Superior temporal gyrus (tissue), 1 donor: ENCODE measurements at regions not wholly inside any gene's neighbourhood (a gene's known extent, or its start where the extent isn't known, plus 50 kb on each side); places are given as distances from the start of the nearest gene placed in this dataset.
"Not testable (repeated sequence)": the region's sequence is repeated elsewhere in the genome, so short reads cannot be mapped to it uniquely, and the experiment has no call there.

Source experiments
- DNase-seq: peaks from one replicate; pipeline ENCODE4 v3.0.0-alpha.2; 2016; ENCODE audit errors: extremely low spot score

GRCh38 chr14:38410442-38410841 lies 154.5 kb upstream of the CLEC14A start:
- no peak for DNase-seq

- no peak for DNase-seq
Measured at GRCh38 chr14:38409071-38409705, 153.3 kb upstream of the CLEC14A start.

GRCh38 chr14:38405851-38406635 lies 150.2 kb upstream of the CLEC14A start:
- no peak for DNase-seq

GRCh38 chr14:38404616-38405015 lies 148.7 kb upstream of the CLEC14A start:
- DNase-seq: no peak

GRCh38 chr14:38404100-38404541 lies 148.2 kb upstream of the CLEC14A start:
- DNase-seq: no peak

GRCh38 chr14:38400751-38401150 lies 144.9 kb upstream of the CLEC14A start:
- no peak for DNase-seq

- no peak for DNase-seq
Measured at GRCh38 chr14:38399652-38400051, 143.8 kb upstream of the CLEC14A start.

GRCh38 chr14:38394767-38395166 lies 138.9 kb upstream of the CLEC14A start:
- no peak for DNase-seq

- no peak for DNase-seq
Measured at GRCh38 chr14:38394064-38394463, 138.2 kb upstream of the CLEC14A start.

- DNase-seq: no peak
Measured at GRCh38 chr14:38391334-38391733, 135.4 kb upstream of the CLEC14A start.

- DNase-seq: no peak
Measured at GRCh38 chr14:38389681-38390080, 133.8 kb upstream of the CLEC14A start.

- DNase-seq: no peak
Measured at GRCh38 chr14:38387821-38388220, 131.9 kb upstream of the CLEC14A start.

GRCh38 chr14:38385836-38386235 lies 129.9 kb upstream of the CLEC14A start:
- DNase-seq: no peak

- no peak for DNase-seq
Measured at GRCh38 chr14:38385343-38385742, 129.4 kb upstream of the CLEC14A start.

- no peak for DNase-seq
Measured at GRCh38 chr14:38384741-38385140, 128.8 kb upstream of the CLEC14A start.

- no peak for DNase-seq
Measured at GRCh38 chr14:38367922-38368321, 112.0 kb upstream of the CLEC14A start.

- DNase-seq: no peak
Measured at GRCh38 chr14:38366374-38366773, 110.5 kb upstream of the CLEC14A start.

GRCh38 chr14:38363217-38363616 lies 107.3 kb upstream of the CLEC14A start:
- no peak for DNase-seq

GRCh38 chr14:38357557-38357956 lies 101.7 kb upstream of the CLEC14A start:
- DNase-seq: peak; percentile 53

GRCh38 chr14:38355473-38355872 lies 99.6 kb upstream of the CLEC14A start:
- not testable (repeated sequence) for DNase-seq

- no peak for DNase-seq
Measured at GRCh38 chr14:38350102-38350501, 94.2 kb upstream of the CLEC14A start.

GRCh38 chr14:38342803-38343202 lies 86.9 kb upstream of the CLEC14A start:
- DNase-seq: no peak

- DNase-seq: no peak
Measured at GRCh38 chr14:38339696-38340095, 83.8 kb upstream of the CLEC14A start.
